GM23338 (cell line): ENCODE measurements at regions not wholly inside any gene's neighbourhood (a gene's known extent, or its start where the extent isn't known, plus 50 kb on each side); places are given as distances from the start of the nearest gene placed in this dataset.

Experiments used
- ATAC-seq: fragments of 200-7000 bp; cut with Tn5 transposase; 3 replicates; pipeline ENCODE4 v1.9.1; 2020
- DNase-seq: peaks from one replicate; pipeline ENCODE4 v3.0.0-alpha.2; 2015; ENCODE audit warnings: low spot score
- H2AFZ ChIP-seq: fragments of 200-600 bp; sonication (generic); 2 replicates; pipeline ENCODE4 v1.8.0; 2016; ENCODE audit warnings: antibody characterized with exemption, mild to moderate bottlenecking, moderate library complexity
- H3F3A ChIP-seq: fragments of 200-600 bp; sonication (generic); replicated peaks from 2 replicates; pipeline ENCODE4 v1.8.0; 2017; ENCODE audit warnings: antibody characterized with exemption, mixed run types, low read depth
- H3K27ac ChIP-seq: fragments of 200-600 bp; sonication (generic); 2 replicates; pipeline ENCODE4 v1.6.1; 2016; ENCODE audit warnings: low read depth
- H3K27me3 ChIP-seq: fragments of 200-600 bp; sonication (generic); 2 replicates; pipeline ENCODE4 v1.8.0; 2016; ENCODE audit warnings: mild to moderate bottlenecking, mixed run types, moderate library complexity; ENCODE audit not compliant: insufficient read depth
- H3K36me3 ChIP-seq: fragments of 200-600 bp; sonication (generic); 2 replicates; pipeline ENCODE4 v1.8.0; 2016; ENCODE audit warnings: mild to moderate bottlenecking; ENCODE audit not compliant: insufficient read depth
- H3K4me1 ChIP-seq: fragments of 200-600 bp; sonication (generic); 2 replicates; pipeline ENCODE4 v1.8.0; 2016; ENCODE audit warnings: mild to moderate bottlenecking, moderate library complexity; ENCODE audit not compliant: insufficient read depth
- H3K4me2 ChIP-seq: fragments of 200-600 bp; sonication (generic); 2 replicates; pipeline ENCODE4 v1.7.1; 2017; ENCODE audit warnings: mixed run types
- H3K4me3 ChIP-seq: fragments of 200-600 bp; sonication (generic); 2 replicates; pipeline ENCODE4 v1.6.1; 2016; ENCODE audit warnings: mixed run types
- H3K79me2 ChIP-seq: fragments of 200-600 bp; sonication (generic); replicated peaks from 2 replicates; pipeline ENCODE4 v1.8.0; 2017; ENCODE audit warnings: mild to moderate bottlenecking; ENCODE audit not compliant: insufficient read depth
- H3K9me2 ChIP-seq: fragments of 200-600 bp; sonication (generic); 2 replicates; pipeline ENCODE4 v1.8.0; 2017; ENCODE audit not compliant: insufficient read depth
- H4K20me1 ChIP-seq: fragments of 200-600 bp; sonication (generic); replicated peaks from 2 replicates; pipeline ENCODE4 v1.8.0; 2017; ENCODE audit warnings: mild to moderate bottlenecking; ENCODE audit not compliant: insufficient read depth
- H3K27ac Mint-ChIP-seq: 2 replicates; pipeline ENCODE4 v1.8.0; 2020; ENCODE audit warnings: inconsistent platforms, mild to moderate bottlenecking, moderate library complexity, mixed read lengths
- H3K27me3 Mint-ChIP-seq: 3 replicates; pipeline ENCODE4 v1.8.0; 2022; ENCODE audit warnings: low read depth, mild to moderate bottlenecking, moderate library complexity, mixed read lengths, inconsistent platforms; ENCODE audit not compliant: insufficient read depth, poor library complexity
- H3K36me3 Mint-ChIP-seq: 3 replicates; pipeline ENCODE4 v1.8.0; 2021; ENCODE audit warnings: low read depth, mild to moderate bottlenecking, inconsistent platforms, moderate library complexity, mixed read lengths
- H3K4me1 Mint-ChIP-seq: 3 replicates; pipeline ENCODE4 v1.8.0; 2020; ENCODE audit warnings: mild to moderate bottlenecking, inconsistent platforms, mixed read lengths
- H3K4me3 Mint-ChIP-seq: 3 replicates; pipeline ENCODE4 v1.8.0; 2021; ENCODE audit warnings: moderate library complexity, mild to moderate bottlenecking, inconsistent platforms, mixed read lengths
- H3K9me3 Mint-ChIP-seq: 3 replicates; pipeline ENCODE4 v1.8.0; 2020; ENCODE audit warnings: moderate library complexity, mild to moderate bottlenecking, inconsistent platforms, mixed read lengths
- CREB1 ChIP-seq: fragments of 250-450 bp; sonication (Bioruptor Pico); IDR thresholded peaks from 2 replicates; pipeline ENCODE4 v1.5.0; 2020; ENCODE audit warnings: low read depth, mild to moderate bottlenecking, moderate library complexity
- EZH2phosphoT487 ChIP-seq: fragments of 200-600 bp; sonication (generic); IDR thresholded peaks from one replicate; pipeline ENCODE4 v1.8.1; 2018; ENCODE audit warnings: antibody characterized with exemption; ENCODE audit not compliant: unreplicated experiment
- JUNB ChIP-seq: IDR thresholded peaks from one replicate; pipeline ENCODE4 v1.6.1; 2016; ENCODE audit warnings: antibody characterized with exemption; ENCODE audit not compliant: unreplicated experiment
- ZNF114 ChIP-seq: fragments of 250-450 bp; sonication (Bioruptor Pico); IDR thresholded peaks from 2 replicates; pipeline ENCODE4 v1.5.0; 2020; ENCODE audit warnings: mild to moderate bottlenecking, moderate library complexity
- ZNF331 ChIP-seq: fragments of 250-450 bp; sonication (Bioruptor Pico); IDR thresholded peaks from 2 replicates; pipeline ENCODE4 v1.5.0; 2020; ENCODE audit warnings: low read depth, mild to moderate bottlenecking, moderate library complexity
- TF ChIP-seq, protein P1 (sequence below): IDR thresholded peaks from 2 replicates; pipeline ENCODE4 v1.6.1; 2016; ENCODE audit warnings: antibody characterized with exemption
- TF ChIP-seq, protein P2 (sequence below): IDR thresholded peaks from one replicate; pipeline ENCODE4 v1.6.1; 2018; ENCODE audit warnings: antibody characterized with exemption; ENCODE audit not compliant: unreplicated experiment

DNA sequence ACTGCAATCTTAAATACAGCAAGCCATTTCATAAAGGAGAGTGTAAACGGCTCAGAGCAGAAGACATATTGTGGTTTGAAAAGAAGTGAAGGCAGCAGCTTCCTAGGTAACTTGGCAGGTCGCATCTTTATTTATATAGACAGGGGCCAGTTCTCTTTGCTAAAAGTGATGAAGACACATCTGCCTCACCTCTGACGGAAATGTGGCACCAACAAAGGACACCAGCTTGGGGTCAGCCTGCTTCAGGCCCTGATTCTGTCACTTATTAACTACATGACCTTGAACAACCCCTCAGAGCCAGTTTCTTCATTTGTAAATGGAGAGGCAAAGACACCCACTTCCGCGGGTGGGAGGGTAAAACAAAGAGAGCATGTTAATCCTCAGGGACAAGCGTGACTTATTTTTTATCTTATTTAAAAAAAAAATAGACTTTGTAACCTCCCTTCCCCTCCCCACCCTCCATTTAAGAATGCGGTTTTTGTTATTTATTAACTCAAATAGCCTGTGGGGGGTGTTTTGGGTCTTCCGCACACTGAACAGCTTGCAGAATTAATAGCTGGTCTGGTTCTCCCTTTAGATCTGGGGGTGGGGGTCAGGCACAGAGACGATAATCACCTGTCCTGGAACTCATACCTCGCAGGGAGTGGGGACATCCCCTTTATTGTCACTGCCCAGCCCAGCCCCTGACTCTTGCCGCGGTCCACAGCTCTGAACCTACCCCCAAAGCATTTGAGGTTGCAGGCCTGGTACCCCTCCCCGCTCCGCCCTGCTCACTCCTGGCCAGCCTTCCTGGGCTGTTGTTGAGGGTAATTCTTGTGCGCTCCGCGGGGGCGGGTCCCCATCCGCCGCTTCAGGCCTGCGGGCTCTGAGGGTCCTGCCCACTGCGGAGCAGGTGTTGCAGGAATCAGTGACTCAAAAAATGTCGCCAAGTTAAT is 64.2 kb upstream of the TMEM17 start:
- H3K4me3 Mint-ChIP-seq: peak overlapping the region; percentile 77; the same call in 2 of the 3 replicates
- H3K4me1 Mint-ChIP-seq: peaks cover 15% of the 10 kb centered on the region
- no peak overlapping the region for H3K27ac Mint-ChIP-seq
- Histone ChIP-seq H3K36me3 (no peaks in the 10 kb centered on the region), H3K9me2 (no peaks in the 10 kb centered on the region), H3K4me3 (peak overlapping the region; percentile 66), H3K4me2 (peak overlapping the region; percentile 86), H3K79me2 (no peaks in the 10 kb centered on the region), H3K27me3 (peaks cover 32% of the 10 kb centered on the region), H3F3A (no peaks in the 10 kb centered on the region), H3K27ac (no peak overlapping the region), H4K20me1 (no peaks in the 10 kb centered on the region), H3K4me1 (peaks cover 12% of the 10 kb centered on the region), H2AFZ (peak overlapping the region; percentile 97)
- TF ChIP-seq, protein P1, sequence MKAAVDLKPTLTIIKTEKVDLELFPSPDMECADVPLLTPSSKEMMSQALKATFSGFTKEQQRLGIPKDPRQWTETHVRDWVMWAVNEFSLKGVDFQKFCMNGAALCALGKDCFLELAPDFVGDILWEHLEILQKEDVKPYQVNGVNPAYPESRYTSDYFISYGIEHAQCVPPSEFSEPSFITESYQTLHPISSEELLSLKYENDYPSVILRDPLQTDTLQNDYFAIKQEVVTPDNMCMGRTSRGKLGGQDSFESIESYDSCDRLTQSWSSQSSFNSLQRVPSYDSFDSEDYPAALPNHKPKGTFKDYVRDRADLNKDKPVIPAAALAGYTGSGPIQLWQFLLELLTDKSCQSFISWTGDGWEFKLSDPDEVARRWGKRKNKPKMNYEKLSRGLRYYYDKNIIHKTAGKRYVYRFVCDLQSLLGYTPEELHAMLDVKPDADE: no peak
- no peak for TF ChIP-seq CREB1
- no peak for TF ChIP-seq ZNF331 (CRISPR knock-in tag)
- no peak for TF ChIP-seq EZH2phosphoT487
- no peaks in the 10 kb centered on the region for H3K36me3 Mint-ChIP-seq
- ATAC-seq (peak; percentile 92), DNase-seq (peak; percentile 54)
- no peaks in the 10 kb centered on the region for H3K9me3 Mint-ChIP-seq
- H3K27me3 Mint-ChIP-seq: peaks cover 6% of the 10 kb centered on the region

DNA sequence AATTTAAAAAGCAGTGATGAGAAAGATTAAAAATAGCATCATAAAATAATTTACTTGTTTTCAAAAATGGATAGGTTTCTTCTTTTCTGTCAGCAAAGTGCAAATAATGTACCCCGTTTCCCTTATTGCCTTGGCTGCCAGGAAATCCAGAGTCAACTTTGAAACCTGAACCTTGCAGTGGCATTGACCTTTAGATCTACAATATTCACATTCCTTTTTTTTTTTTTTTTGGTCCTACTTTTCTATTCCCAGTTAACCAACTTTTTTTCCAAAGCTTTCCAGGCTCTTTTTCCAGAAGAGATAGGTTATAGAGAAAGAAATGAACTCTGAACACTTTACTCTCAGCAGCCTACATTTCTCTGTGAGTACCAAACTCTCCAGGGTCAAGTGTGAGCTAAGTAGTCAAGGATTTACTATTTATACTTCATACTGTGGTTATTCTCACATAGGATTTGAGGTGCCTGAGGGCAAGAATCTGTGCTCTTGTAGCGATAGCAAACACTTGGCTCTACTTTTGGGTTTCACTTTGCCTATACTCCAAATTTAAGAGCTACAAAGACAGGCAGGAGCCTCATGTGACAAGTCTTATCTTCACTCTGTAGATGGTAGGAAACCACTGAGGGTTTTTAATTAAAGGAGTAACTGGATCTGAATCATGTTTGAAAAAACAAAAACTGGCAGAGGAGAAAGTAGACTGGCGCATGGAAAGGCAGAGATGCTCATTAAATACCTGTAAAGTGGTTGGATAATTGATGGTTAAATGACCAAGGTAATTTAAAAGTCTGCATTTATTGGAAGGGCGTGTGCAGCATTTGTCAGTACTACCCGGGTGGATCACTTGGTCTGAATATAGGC is 63.2 kb upstream of the TMEM17 start:
- Histone ChIP-seq H3K36me3 (no peaks in the 10 kb centered on the region), H3K4me1 (peaks cover 12% of the 10 kb centered on the region), H3K27me3 (peaks cover 32% of the 10 kb centered on the region), H4K20me1 (no peaks in the 10 kb centered on the region), H3K4me3 (no peak overlapping the region), H3K79me2 (no peaks in the 10 kb centered on the region), H3F3A (no peaks in the 10 kb centered on the region), H3K4me2 (no peak overlapping the region), H2AFZ (no peak overlapping the region), H3K27ac (no peak overlapping the region), H3K9me2 (no peaks in the 10 kb centered on the region)
- ATAC-seq (no peak), DNase-seq (no peak)
- no peak overlapping the region for H3K4me3 Mint-ChIP-seq
- H3K27ac Mint-ChIP-seq: no peak overlapping the region
- H3K9me3 Mint-ChIP-seq: no peaks in the 10 kb centered on the region
- H3K4me1 Mint-ChIP-seq: peaks cover 15% of the 10 kb centered on the region
- TF ChIP-seq, protein P1: no peak
- TF ChIP-seq EZH2phosphoT487: no peak
- H3K27me3 Mint-ChIP-seq: peaks cover 6% of the 10 kb centered on the region
- H3K36me3 Mint-ChIP-seq: no peaks in the 10 kb centered on the region

DNA sequence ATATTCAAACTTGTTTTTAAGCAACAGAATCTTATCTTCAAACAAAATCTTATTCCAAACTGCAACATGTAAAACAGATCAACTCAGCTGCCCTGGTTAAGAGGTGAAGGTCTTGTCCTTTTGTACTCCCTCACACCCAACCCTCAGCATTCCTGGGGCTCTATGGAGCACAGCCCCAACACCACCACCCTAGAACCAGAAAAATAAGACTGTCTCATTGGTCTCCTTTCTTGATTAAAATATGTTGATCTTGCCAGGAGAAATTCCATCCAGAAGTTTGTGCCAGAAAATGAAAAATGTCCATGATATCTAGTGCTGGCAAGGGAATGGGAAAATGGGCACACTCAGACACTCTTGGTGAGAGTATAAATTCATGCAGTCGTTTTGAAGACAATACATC is 62.1 kb upstream of the TMEM17 start:
- TF ChIP-seq, protein P2, sequence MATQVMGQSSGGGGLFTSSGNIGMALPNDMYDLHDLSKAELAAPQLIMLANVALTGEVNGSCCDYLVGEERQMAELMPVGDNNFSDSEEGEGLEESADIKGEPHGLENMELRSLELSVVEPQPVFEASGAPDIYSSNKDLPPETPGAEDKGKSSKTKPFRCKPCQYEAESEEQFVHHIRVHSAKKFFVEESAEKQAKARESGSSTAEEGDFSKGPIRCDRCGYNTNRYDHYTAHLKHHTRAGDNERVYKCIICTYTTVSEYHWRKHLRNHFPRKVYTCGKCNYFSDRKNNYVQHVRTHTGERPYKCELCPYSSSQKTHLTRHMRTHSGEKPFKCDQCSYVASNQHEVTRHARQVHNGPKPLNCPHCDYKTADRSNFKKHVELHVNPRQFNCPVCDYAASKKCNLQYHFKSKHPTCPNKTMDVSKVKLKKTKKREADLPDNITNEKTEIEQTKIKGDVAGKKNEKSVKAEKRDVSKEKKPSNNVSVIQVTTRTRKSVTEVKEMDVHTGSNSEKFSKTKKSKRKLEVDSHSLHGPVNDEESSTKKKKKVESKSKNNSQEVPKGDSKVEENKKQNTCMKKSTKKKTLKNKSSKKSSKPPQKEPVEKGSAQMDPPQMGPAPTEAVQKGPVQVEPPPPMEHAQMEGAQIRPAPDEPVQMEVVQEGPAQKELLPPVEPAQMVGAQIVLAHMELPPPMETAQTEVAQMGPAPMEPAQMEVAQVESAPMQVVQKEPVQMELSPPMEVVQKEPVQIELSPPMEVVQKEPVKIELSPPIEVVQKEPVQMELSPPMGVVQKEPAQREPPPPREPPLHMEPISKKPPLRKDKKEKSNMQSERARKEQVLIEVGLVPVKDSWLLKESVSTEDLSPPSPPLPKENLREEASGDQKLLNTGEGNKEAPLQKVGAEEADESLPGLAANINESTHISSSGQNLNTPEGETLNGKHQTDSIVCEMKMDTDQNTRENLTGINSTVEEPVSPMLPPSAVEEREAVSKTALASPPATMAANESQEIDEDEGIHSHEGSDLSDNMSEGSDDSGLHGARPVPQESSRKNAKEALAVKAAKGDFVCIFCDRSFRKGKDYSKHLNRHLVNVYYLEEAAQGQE: no peak
- TF ChIP-seq ZNF114 (CRISPR knock-in tag) (no peak), JUNB (no peak)
- DNase-seq (no peak), ATAC-seq (no peak)
- Histone ChIP-seq H3K27me3 (peaks cover 32% of the 10 kb centered on the region), H3K4me2 (no peak overlapping the region), H3K9me2 (no peaks in the 10 kb centered on the region), H3K27ac (no peak overlapping the region), H3K36me3 (no peaks in the 10 kb centered on the region), H4K20me1 (no peaks in the 10 kb centered on the region), H3F3A (no peaks in the 10 kb centered on the region), H3K4me3 (no peak overlapping the region), H3K79me2 (no peaks in the 10 kb centered on the region), H3K4me1 (peaks cover 12% of the 10 kb centered on the region), H2AFZ (no peak overlapping the region)
- Mint-ChIP-seq H3K4me1 (peaks cover 15% of the 10 kb centered on the region), H3K27ac (no peak overlapping the region), H3K9me3 (no peaks in the 10 kb centered on the region), H3K36me3 (no peaks in the 10 kb centered on the region), H3K4me3 (no peak overlapping the region), H3K27me3 (peaks cover 8% of the 10 kb centered on the region)
